ENCODE measurements at regions not wholly inside any gene's neighbourhood (a gene's known extent, or its start where the extent isn't known, plus 50 kb on each side); places are given as distances from the start of the nearest gene placed in this dataset.

DNA sequence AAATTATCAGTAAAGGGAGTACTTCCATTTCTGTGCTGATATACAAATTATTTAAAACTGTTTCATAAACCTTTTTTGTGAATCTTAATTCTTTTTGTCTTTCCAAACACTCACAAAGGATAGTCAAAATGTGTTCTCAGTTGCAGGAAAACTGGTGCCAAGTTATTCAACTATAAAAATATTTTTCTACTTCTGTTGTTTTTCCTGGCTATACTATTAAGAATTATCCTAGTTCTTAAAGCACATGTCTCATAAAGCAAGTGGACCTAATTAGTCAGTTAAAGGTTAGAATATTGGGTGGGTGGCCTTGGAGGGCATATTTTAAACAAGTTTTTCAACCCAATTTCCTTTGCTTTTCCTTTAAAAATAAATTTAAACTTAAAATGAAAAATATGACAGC, 1460.3 kb upstream of the SLC10A2 start:
- TF ChIP-seq, protein P1, sequence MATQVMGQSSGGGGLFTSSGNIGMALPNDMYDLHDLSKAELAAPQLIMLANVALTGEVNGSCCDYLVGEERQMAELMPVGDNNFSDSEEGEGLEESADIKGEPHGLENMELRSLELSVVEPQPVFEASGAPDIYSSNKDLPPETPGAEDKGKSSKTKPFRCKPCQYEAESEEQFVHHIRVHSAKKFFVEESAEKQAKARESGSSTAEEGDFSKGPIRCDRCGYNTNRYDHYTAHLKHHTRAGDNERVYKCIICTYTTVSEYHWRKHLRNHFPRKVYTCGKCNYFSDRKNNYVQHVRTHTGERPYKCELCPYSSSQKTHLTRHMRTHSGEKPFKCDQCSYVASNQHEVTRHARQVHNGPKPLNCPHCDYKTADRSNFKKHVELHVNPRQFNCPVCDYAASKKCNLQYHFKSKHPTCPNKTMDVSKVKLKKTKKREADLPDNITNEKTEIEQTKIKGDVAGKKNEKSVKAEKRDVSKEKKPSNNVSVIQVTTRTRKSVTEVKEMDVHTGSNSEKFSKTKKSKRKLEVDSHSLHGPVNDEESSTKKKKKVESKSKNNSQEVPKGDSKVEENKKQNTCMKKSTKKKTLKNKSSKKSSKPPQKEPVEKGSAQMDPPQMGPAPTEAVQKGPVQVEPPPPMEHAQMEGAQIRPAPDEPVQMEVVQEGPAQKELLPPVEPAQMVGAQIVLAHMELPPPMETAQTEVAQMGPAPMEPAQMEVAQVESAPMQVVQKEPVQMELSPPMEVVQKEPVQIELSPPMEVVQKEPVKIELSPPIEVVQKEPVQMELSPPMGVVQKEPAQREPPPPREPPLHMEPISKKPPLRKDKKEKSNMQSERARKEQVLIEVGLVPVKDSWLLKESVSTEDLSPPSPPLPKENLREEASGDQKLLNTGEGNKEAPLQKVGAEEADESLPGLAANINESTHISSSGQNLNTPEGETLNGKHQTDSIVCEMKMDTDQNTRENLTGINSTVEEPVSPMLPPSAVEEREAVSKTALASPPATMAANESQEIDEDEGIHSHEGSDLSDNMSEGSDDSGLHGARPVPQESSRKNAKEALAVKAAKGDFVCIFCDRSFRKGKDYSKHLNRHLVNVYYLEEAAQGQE (IDR thresholded peaks at IDR 0.05; ENCODE audit: low read depth), result no peak
- TF ChIP-seq EGR1 (IDR thresholded peaks at IDR 0.05) (no peak), ZBTB7A (IDR thresholded peaks at IDR 0.05; ENCODE audit: low read depth) (no peak), CEBPB (IDR thresholded peaks at IDR 0.05) (no peak), NFIC (IDR thresholded peaks at IDR 0.05) (no peak), YY1 (IDR thresholded peaks at IDR 0.05; ENCODE audit: low read depth) (no peak), TEAD4 (IDR thresholded peaks at IDR 0.05) (no peak), EP300 (IDR thresholded peaks at IDR 0.05; ENCODE audit: borderline replicate concordance) (no peak), CREB1 (IDR thresholded peaks at IDR 0.05; ENCODE audit: low read depth) (no peak), TAF1 (IDR thresholded peaks at IDR 0.05; ENCODE audit: low read depth) (no peak), FOXM1 (IDR thresholded peaks at IDR 0.05; ENCODE audit: borderline replicate concordance, low read depth) (no peak), RAD21 (IDR thresholded peaks at IDR 0.05; ENCODE audit: low read depth) (no peak), TCF12 (IDR thresholded peaks at IDR 0.05; ENCODE audit: low read depth) (no peak)
- TF ChIP-seq, protein P2, sequence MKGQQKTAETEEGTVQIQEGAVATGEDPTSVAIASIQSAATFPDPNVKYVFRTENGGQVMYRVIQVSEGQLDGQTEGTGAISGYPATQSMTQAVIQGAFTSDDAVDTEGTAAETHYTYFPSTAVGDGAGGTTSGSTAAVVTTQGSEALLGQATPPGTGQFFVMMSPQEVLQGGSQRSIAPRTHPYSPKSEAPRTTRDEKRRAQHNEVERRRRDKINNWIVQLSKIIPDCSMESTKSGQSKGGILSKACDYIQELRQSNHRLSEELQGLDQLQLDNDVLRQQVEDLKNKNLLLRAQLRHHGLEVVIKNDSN (IDR thresholded peaks at IDR 0.05), result no peak
- TF ChIP-seq, protein P3, sequence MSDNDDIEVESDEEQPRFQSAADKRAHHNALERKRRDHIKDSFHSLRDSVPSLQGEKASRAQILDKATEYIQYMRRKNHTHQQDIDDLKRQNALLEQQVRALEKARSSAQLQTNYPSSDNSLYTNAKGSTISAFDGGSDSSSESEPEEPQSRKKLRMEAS (IDR thresholded peaks at IDR 0.05), result no peak

DNA sequence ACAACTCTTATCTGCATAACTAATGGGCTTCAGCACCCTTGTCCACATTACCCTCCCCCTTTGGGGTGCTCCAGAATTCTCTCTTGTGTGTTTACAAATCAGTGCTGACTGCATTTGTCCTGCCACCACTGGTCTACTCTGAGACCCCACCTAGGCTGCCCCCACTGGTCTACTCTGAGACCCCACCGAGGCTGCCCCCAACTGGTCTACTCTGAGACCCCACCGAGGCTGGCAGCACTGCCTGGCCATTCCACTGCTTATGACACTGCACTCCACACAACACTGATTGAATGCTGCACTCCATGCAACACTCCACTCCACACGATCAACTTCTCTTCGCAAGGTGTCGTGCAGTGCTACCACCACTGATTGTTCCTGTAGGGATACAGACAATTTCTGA, 1459.2 kb upstream of the SLC10A2 start:
- no peak for TF ChIP-seq EP300 (IDR thresholded peaks at IDR 0.05; ENCODE audit: borderline replicate concordance)

DNA sequence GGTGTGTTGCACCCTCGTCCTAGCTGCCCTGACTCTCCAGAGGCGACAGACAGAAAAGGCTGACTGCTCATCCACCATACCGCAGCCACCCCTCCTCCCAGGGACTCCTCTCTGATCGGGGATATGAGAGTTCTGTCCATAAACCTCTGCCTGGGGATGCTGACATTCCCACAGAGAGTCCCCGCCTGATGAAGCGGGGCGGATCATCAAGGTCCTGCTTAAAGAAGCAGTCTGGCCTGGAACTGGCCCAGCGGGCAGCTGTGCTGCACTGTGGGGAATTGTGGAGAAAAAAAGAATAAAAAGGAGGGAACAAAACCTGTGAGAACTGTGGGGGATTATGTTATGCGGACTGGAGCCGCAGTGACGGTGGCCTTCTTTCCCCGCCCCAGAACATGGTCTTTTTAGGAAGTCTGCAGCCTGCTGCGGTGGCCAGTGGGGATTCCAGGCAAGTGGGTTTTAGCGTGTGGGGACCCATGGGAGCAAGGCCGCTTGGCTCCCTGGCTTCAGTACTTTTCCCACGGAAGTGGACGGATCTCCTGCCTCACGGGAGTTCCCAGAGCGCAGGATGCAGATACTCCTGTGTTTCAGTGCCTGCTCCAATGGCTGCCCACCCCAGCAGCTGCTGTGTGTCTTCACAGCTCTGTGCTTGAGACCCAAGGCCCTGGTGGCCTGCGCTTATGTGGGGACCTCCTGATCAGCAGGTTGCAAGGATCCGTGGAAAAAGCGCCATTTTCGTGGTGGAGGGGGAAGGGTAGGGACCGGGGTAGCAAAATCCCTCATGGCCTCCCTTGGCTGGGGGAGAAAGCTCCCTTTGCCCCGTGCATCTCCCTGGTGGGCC, 1456.2 kb upstream of the SLC10A2 start:
- TF ChIP-seq EGR1 (IDR thresholded peaks at IDR 0.05), result no peak
- TF ChIP-seq, protein P3 (IDR thresholded peaks at IDR 0.05), result no peak
- no peak for TF ChIP-seq YY1 (IDR thresholded peaks at IDR 0.05; ENCODE audit: low read depth)
- TF ChIP-seq CEBPB (IDR thresholded peaks at IDR 0.05), result no peak
- no peak for TF ChIP-seq EP300 (IDR thresholded peaks at IDR 0.05; ENCODE audit: borderline replicate concordance)
- TF ChIP-seq, protein P1 (IDR thresholded peaks at IDR 0.05; ENCODE audit: low read depth), result no peak
- TF ChIP-seq TCF12 (IDR thresholded peaks at IDR 0.05; ENCODE audit: low read depth), result no peak
- no peak for TF ChIP-seq CREB1 (IDR thresholded peaks at IDR 0.05; ENCODE audit: low read depth)
- TF ChIP-seq FOXM1 (IDR thresholded peaks at IDR 0.05; ENCODE audit: borderline replicate concordance, low read depth), result no peak
- no peak for TF ChIP-seq RAD21 (IDR thresholded peaks at IDR 0.05; ENCODE audit: low read depth)

DNA sequence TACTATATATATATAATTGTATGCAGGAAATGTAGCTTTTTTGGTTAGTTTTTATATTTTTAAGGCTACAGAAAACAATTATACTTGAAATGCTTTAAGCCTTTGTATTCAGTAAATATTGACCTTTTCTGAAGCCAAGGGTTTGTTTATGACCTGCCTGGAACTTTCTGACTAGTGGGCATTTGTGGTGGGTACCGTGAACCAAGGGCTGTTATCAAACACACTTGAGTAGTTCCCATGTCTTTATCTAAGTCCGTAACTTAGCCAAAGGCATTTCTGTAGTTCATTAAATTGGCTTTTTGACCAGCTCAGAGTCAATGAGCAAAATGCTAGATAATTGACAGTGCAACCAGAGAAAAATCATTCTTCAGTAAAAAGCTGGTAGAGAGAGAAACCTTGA, 1444.2 kb upstream of the SLC10A2 start:
- TF ChIP-seq CEBPB (IDR thresholded peaks at IDR 0.05) (no peak), FOXM1 (IDR thresholded peaks at IDR 0.05; ENCODE audit: borderline replicate concordance, low read depth) (no peak), EP300 (IDR thresholded peaks at IDR 0.05; ENCODE audit: borderline replicate concordance) (no peak), TAF1 (IDR thresholded peaks at IDR 0.05; ENCODE audit: low read depth) (no peak), TCF12 (IDR thresholded peaks at IDR 0.05; ENCODE audit: low read depth) (no peak), ZBTB7A (IDR thresholded peaks at IDR 0.05; ENCODE audit: low read depth) (no peak), YY1 (IDR thresholded peaks at IDR 0.05; ENCODE audit: low read depth) (no peak), CREB1 (IDR thresholded peaks at IDR 0.05; ENCODE audit: low read depth) (no peak), TEAD4 (IDR thresholded peaks at IDR 0.05) (no peak), EGR1 (IDR thresholded peaks at IDR 0.05) (no peak), NFIC (IDR thresholded peaks at IDR 0.05) (no peak), RAD21 (IDR thresholded peaks at IDR 0.05; ENCODE audit: low read depth) (no peak)
- TF ChIP-seq, protein P2 (IDR thresholded peaks at IDR 0.05), result no peak
- TF ChIP-seq, protein P1 (IDR thresholded peaks at IDR 0.05; ENCODE audit: low read depth), result no peak
- TF ChIP-seq, protein P3 (IDR thresholded peaks at IDR 0.05), result no peak
